Skin of body (tissue), 1 donor: ENCODE measurements at regions not wholly inside any gene's neighbourhood (a gene's known extent, or its start where the extent isn't known, plus 50 kb on each side); places are given as distances from the start of the nearest gene placed in this dataset.

Experiments
- DNase-seq: peaks from one replicate; lab custom pipeline; 2025; lab: John Stamatoyannopoulos, UW

- DNase-seq, result no peak
These were observed 53.3 kb downstream of the BLID start for GRCh38 chr11:122062763-122063162.

- DNase-seq, result no peak
These were observed 56.5 kb downstream of the BLID start for GRCh38 chr11:122059565-122059964.

- no peak for DNase-seq
These were observed 65.9 kb downstream of the BLID start for GRCh38 chr11:122050021-122050690.

- DNase-seq, result no peak
These were observed 67.6 kb downstream of the BLID start for GRCh38 chr11:122048401-122048800.

- no peak for DNase-seq
These were observed 69.2 kb downstream of the BLID start for GRCh38 chr11:122046846-122047245.

GRCh38 chr11:122046438-122046837 lies 69.6 kb downstream of the BLID start:
- no peak for DNase-seq

GRCh38 chr11:122045181-122045586 lies 70.8 kb downstream of the BLID start:
- DNase-seq, result no peak

- DNase-seq, result no peak
These were observed 71.9 kb downstream of the BLID start for GRCh38 chr11:122044086-122044485.

GRCh38 chr11:122042981-122043380 lies 73.0 kb downstream of the BLID start:
- DNase-seq, result no peak

- DNase-seq, result no peak
These were observed 75.6 kb downstream of the BLID start for GRCh38 chr11:122040464-122040863.

- no peak for DNase-seq
These were observed 77.5 kb downstream of the BLID start for GRCh38 chr11:122038543-122038942.

GRCh38 chr11:122037911-122038310 lies 78.1 kb downstream of the BLID start:
- no peak for DNase-seq

GRCh38 chr11:122036493-122036892 lies 79.5 kb downstream of the BLID start:
- no peak for DNase-seq

GRCh38 chr11:122036018-122036417 lies 80.0 kb downstream of the BLID start:
- peak; percentile 61 for DNase-seq

GRCh38 chr11:122033631-122034030 lies 82.4 kb downstream of the BLID start:
- no peak for DNase-seq

GRCh38 chr11:122033193-122033592 lies 82.8 kb downstream of the BLID start:
- no peak for DNase-seq

GRCh38 chr11:122032317-122032716 lies 83.7 kb downstream of the BLID start:
- peak; percentile 35 for DNase-seq

GRCh38 chr11:122031813-122032212 lies 84.2 kb downstream of the BLID start:
- DNase-seq, result no peak

- no peak for DNase-seq
These were observed 85.7 kb downstream of the BLID start for GRCh38 chr11:122030286-122030685.

GRCh38 chr11:122028545-122028944 lies 87.5 kb downstream of the BLID start:
- DNase-seq, result peak; percentile 13

GRCh38 chr11:122028036-122028435 lies 88.0 kb downstream of the BLID start:
- no peak for DNase-seq

GRCh38 chr11:122025757-122026156 lies 90.3 kb downstream of the BLID start:
- no peak for DNase-seq

- no peak for DNase-seq
These were observed 91.7 kb downstream of the BLID start for GRCh38 chr11:122024278-122024677.
